ENCODE measurements at regions not wholly inside any gene's neighbourhood (a gene's known extent, or its start where the extent isn't known, plus 50 kb on each side); places are given as distances from the start of the nearest gene placed in this dataset.

DNA sequence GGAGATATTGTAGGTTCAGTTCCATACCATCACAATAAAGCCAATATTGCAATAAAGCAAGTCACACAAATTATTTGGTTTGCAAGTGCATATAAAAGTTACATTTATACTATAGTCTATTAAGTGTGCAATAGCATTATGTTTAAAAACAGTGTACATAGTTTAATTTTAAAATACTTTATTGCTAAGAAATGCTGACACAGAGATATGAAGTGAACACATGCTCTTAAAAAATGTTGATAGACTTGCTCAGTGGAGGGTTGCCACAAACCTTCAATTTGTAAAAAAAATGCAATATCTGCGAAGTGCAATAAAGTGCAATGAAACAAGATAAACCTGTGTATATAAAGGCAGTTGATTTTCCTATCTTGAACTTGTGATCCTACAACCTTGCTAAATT, 161.5 kb downstream of the PRDM13 start:
- Histone ChIP-seq H2AFZ (ENCODE audit: control insufficient read depth, low read length) (no peak overlapping the region), H3K9me3 (ENCODE audit: control insufficient read depth, low read depth, low read length) (no peaks in the 10 kb centered on the region), H3K27ac (ENCODE audit: control insufficient read depth, insufficient read depth, low read length) (no peak overlapping the region), H3K4me3 (ENCODE audit: control insufficient read depth in 2 of 3, extremely low read depth in 1 of 3, insufficient read depth in 2 of 3, low read depth in 1 of 3, low read length in 3 of 3) (no peak overlapping the region), H3K36me3 (ENCODE audit: control insufficient read depth in 2 of 2, extremely low read depth in 1 of 2, insufficient read depth in 2 of 2, low read length in 2 of 2) (no peaks in the 10 kb centered on the region), H3K79me2 (ENCODE audit: control insufficient read depth, insufficient read depth, low read length) (no peaks in the 10 kb centered on the region), H3K27me3 (ENCODE audit: control insufficient read depth, extremely low read depth, insufficient read depth, low read length) (no peaks in the 10 kb centered on the region), H3K4me2 (ENCODE audit: control insufficient read depth, extremely low read depth, insufficient read depth, low read depth, low read length) (no peak overlapping the region), H4K20me1 (ENCODE audit: control insufficient read depth, extremely low read depth, insufficient read depth, low read length) (no peaks in the 10 kb centered on the region), H3K9me1 (ENCODE audit: control insufficient read depth, extremely low read depth, insufficient read depth, low read length) (no peaks in the 10 kb centered on the region), H3K4me1 (ENCODE audit: control insufficient read depth, extremely low read depth, insufficient read depth, low read length) (no peaks in the 10 kb centered on the region), H3K9ac (ENCODE audit: control insufficient read depth, extremely low read depth, insufficient read depth, low read length) (no peak overlapping the region)
- TF ChIP-seq, protein P1, sequence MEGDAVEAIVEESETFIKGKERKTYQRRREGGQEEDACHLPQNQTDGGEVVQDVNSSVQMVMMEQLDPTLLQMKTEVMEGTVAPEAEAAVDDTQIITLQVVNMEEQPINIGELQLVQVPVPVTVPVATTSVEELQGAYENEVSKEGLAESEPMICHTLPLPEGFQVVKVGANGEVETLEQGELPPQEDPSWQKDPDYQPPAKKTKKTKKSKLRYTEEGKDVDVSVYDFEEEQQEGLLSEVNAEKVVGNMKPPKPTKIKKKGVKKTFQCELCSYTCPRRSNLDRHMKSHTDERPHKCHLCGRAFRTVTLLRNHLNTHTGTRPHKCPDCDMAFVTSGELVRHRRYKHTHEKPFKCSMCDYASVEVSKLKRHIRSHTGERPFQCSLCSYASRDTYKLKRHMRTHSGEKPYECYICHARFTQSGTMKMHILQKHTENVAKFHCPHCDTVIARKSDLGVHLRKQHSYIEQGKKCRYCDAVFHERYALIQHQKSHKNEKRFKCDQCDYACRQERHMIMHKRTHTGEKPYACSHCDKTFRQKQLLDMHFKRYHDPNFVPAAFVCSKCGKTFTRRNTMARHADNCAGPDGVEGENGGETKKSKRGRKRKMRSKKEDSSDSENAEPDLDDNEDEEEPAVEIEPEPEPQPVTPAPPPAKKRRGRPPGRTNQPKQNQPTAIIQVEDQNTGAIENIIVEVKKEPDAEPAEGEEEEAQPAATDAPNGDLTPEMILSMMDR (optimal IDR thresholded peaks at IDR 0.05 in 1 of 3, IDR thresholded peaks at IDR 0.05 in 1 of 3, conservative IDR thresholded peaks at IDR 0.05 in 1 of 3; ENCODE audit: extremely low read depth in 1 of 3, insufficient read depth in 2 of 3, low read length in 3 of 3), result no peak
- TF ChIP-seq EZH2 (IDR thresholded peaks at IDR 0.05; ENCODE audit: low read length), result no peak
- dilution Hi-C loops (cut with MboI; ENCODE audit: extremely low pct_ligation_motif_present, low sequenced_read_pairs), result no loop called here
- DNase-seq (ENCODE audit: low read depth, low spot score) (no peak), FAIRE-seq (no peak)

DNA sequence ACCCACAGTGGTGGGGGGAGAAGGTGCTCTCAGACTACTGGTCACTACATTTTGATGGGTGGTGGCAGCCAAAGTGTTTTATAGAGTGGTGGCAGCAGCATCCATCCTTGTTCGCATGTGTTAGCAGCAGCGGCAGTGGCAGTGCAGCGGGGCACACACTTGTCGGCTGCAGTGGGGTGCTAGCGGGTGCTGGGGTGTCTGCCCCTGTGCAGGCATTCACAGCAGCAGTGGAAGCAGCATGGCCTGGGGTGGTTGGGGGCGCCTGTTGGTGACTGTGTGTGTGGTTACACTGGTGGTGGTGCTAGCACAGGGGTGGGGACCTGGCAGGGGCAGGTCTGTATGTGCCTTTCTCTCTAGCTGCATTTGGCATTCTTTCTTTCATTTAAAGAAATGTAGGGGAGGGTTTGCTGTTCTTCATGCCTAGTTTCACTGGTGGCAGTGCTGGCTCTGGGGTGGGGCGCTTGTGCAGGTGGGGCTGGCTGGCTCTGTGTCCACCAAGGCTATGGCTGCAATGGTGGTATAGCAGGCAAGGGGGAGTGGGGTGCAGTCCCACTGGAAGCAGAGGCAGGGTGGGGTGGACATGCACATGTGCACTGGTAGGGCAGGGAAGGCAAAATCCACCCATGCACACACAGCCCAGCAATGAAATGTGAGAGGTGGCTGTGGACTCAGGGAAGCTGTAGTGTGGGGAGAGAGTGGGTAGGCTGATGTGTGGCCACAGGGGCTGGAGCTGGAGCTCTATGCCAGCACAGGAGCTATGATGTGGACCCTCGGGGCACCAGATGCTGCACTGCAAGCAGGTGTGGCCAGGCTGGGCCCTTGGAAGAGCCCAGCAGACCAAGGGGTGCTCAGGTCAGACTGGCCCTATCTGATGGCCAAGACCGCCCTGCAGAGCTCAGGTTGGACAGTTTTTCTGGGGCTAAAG, 173.3 kb downstream of the PRDM13 start:
- Histone ChIP-seq H3K27me3 (ENCODE audit: control insufficient read depth, extremely low read depth, insufficient read depth, low read length) (peaks cover 4% of the 10 kb centered on the region), H3K4me3 (ENCODE audit: control insufficient read depth in 2 of 3, extremely low read depth in 1 of 3, insufficient read depth in 2 of 3, low read depth in 1 of 3, low read length in 3 of 3) (no peak overlapping the region), H3K36me3 (ENCODE audit: control insufficient read depth in 2 of 2, extremely low read depth in 1 of 2, insufficient read depth in 2 of 2, low read length in 2 of 2) (no peaks in the 10 kb centered on the region), H3K9ac (ENCODE audit: control insufficient read depth, extremely low read depth, insufficient read depth, low read length) (no peak overlapping the region), H3K79me2 (ENCODE audit: control insufficient read depth, insufficient read depth, low read length) (no peaks in the 10 kb centered on the region), H3K4me1 (ENCODE audit: control insufficient read depth, extremely low read depth, insufficient read depth, low read length) (no peaks in the 10 kb centered on the region), H3K4me2 (ENCODE audit: control insufficient read depth, extremely low read depth, insufficient read depth, low read depth, low read length) (no peak overlapping the region), H3K9me3 (ENCODE audit: control insufficient read depth, low read depth, low read length) (no peaks in the 10 kb centered on the region), H3K9me1 (ENCODE audit: control insufficient read depth, extremely low read depth, insufficient read depth, low read length) (no peaks in the 10 kb centered on the region), H3K27ac (ENCODE audit: control insufficient read depth, insufficient read depth, low read length) (no peak overlapping the region), H4K20me1 (ENCODE audit: control insufficient read depth, extremely low read depth, insufficient read depth, low read length) (no peaks in the 10 kb centered on the region), H2AFZ (ENCODE audit: control insufficient read depth, low read length) (no peak overlapping the region)
- DNase-seq (ENCODE audit: low read depth, low spot score), result no peak
- no peak for FAIRE-seq
- TF ChIP-seq, protein P1 (optimal IDR thresholded peaks at IDR 0.05 in 1 of 3, IDR thresholded peaks at IDR 0.05 in 1 of 3, conservative IDR thresholded peaks at IDR 0.05 in 1 of 3; ENCODE audit: extremely low read depth in 1 of 3, insufficient read depth in 2 of 3, low read length in 3 of 3), result no peak
- no peak for TF ChIP-seq EZH2 (IDR thresholded peaks at IDR 0.05; ENCODE audit: low read length)
- dilution Hi-C loops (cut with MboI; ENCODE audit: extremely low pct_ligation_motif_present, low sequenced_read_pairs), result no loop called here
